Lower leg skin (tissue), 3 donors: ENCODE measurements at regions not wholly inside any gene's neighbourhood (a gene's known extent, or its start where the extent isn't known, plus 50 kb on each side); places are given as distances from the start of the nearest gene placed in this dataset.

Experiments
- CTCF ChIP-seq, 3 donors: fragments of 450-650 bp; IDR thresholded peaks; one replicate each; pipeline ENCODE4 v1.5.1; 2016; ENCODE audit warnings: antibody characterized with exemption in 3 of 3, mild to moderate bottlenecking in 3 of 3, moderate library complexity in 2 of 3
- POLR2A ChIP-seq, 2 donors: fragments of 450-650 bp; IDR thresholded peaks; one replicate each; pipeline ENCODE4 v1.6.1; 2016 to 2017; ENCODE audit warnings: antibody characterized with exemption in 2 of 2, mild to moderate bottlenecking in 1 of 2, moderate library complexity in 1 of 2

- TF ChIP-seq CTCF (IDR thresholded peaks at IDR 0.05) (no peak), POLR2A (IDR thresholded peaks at IDR 0.05) (no peak)
Observed at GRCh38 chr18:10049747-10050146, 135.9 kb downstream of the VAPA start.
